Calu3 (cell line): ENCODE measurements at regions not wholly inside any gene's neighbourhood (a gene's known extent, or its start where the extent isn't known, plus 50 kb on each side); places are given as distances from the start of the nearest gene placed in this dataset.

ENCODE experiments used
- BruUV-seq: library from RNA; stranded (reverse); fragments of 400-500 nt; replicated peaks from 2 replicates; lab custom pipeline; 2021; lab: Mats Ljungman, UMichigan
- CTCF ChIA-PET: fragments of 300-600 bp; sonication (Branson Sonifier 250); formaldehyde crosslinking; loops from one replicate; lab custom pipeline; 2022; ENCODE audit warnings: antibody characterized with exemption; lab: Charles Lee
- DNase-seq: peaks from one replicate; pipeline ENCODE4 v3.0.0; 2022
- H3K27ac Mint-ChIP-seq: one replicate; pipeline ENCODE4 v1.8.0; 2022; ENCODE audit warnings: mixed read lengths; ENCODE audit not compliant: unreplicated experiment
- H3K27me3 Mint-ChIP-seq: one replicate; pipeline ENCODE4 v1.8.0; 2022; ENCODE audit warnings: mixed read lengths; ENCODE audit not compliant: unreplicated experiment
- H3K36me3 Mint-ChIP-seq: one replicate; pipeline ENCODE4 v1.8.0; 2022; ENCODE audit warnings: mild to moderate bottlenecking, moderate library complexity, mixed read lengths; ENCODE audit not compliant: insufficient read depth, unreplicated experiment
- H3K4me1 Mint-ChIP-seq: one replicate; pipeline ENCODE4 v1.8.0; 2022; ENCODE audit warnings: mild to moderate bottlenecking, low read depth, mixed read lengths; ENCODE audit not compliant: unreplicated experiment
- H3K4me3 Mint-ChIP-seq: one replicate; pipeline ENCODE4 v1.8.0; 2022; ENCODE audit warnings: mild to moderate bottlenecking, low read depth, moderate library complexity, mixed read lengths; ENCODE audit not compliant: unreplicated experiment
- H3K9me3 Mint-ChIP-seq: one replicate; pipeline ENCODE4 v1.8.0; 2022; ENCODE audit warnings: low read depth, mixed read lengths; ENCODE audit not compliant: unreplicated experiment
- intact Hi-C: fragments of 100-400 bp; cut with micrococcal nuclease; formaldehyde crosslinking; loops from one replicate; pipeline ENCODE4 v1.10.0; 2022; ENCODE audit not compliant: unreplicated experiment
- TF ChIP-seq, protein P1 (sequence below): fragments of 200-600 bp; IDR thresholded peaks from one replicate; pipeline ENCODE4 v1.8.0; 2022; ENCODE audit warnings: antibody characterized with exemption; ENCODE audit not compliant: unreplicated experiment

DNA sequence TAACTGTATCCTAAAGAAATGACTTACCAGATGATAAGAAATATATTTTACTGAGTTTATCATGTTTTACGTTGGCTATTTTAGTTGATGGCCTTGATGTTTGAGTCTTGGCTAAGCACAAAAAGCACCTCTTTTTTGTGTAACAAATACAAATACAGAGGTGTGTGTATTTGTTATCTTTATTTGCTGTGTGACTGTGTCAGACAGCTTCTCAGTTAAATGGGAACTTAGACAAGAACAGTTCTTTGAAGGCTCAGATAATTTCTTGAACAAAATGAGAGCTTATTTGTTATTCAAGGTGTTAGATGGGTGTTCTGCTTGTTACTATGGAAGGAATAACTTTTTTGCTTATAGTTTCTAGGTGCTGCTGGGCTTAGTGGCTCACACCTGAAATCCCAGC is 95.4 kb downstream of the RPS12 start:
- Mint-ChIP-seq H3K27ac (no peak overlapping the region), H3K9me3 (no peaks in the 10 kb centered on the region), H3K36me3 (no peaks in the 10 kb centered on the region), H3K4me1 (peaks cover 13% of the 10 kb centered on the region), H3K27me3 (no peaks in the 10 kb centered on the region), H3K4me3 (no peak overlapping the region)
- intact Hi-C loops: no loop called here
- BruUV-seq: no TSS peak
- TF ChIP-seq, protein P1, sequence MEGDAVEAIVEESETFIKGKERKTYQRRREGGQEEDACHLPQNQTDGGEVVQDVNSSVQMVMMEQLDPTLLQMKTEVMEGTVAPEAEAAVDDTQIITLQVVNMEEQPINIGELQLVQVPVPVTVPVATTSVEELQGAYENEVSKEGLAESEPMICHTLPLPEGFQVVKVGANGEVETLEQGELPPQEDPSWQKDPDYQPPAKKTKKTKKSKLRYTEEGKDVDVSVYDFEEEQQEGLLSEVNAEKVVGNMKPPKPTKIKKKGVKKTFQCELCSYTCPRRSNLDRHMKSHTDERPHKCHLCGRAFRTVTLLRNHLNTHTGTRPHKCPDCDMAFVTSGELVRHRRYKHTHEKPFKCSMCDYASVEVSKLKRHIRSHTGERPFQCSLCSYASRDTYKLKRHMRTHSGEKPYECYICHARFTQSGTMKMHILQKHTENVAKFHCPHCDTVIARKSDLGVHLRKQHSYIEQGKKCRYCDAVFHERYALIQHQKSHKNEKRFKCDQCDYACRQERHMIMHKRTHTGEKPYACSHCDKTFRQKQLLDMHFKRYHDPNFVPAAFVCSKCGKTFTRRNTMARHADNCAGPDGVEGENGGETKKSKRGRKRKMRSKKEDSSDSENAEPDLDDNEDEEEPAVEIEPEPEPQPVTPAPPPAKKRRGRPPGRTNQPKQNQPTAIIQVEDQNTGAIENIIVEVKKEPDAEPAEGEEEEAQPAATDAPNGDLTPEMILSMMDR: no peak
- CTCF ChIA-PET: interaction anchor here (0.6 kb wide), 1 partner anchor 1585 kb away, joined by 5 read pairs; no protein-coding TSS in a partner anchor
- DNase-seq: no peak

DNA sequence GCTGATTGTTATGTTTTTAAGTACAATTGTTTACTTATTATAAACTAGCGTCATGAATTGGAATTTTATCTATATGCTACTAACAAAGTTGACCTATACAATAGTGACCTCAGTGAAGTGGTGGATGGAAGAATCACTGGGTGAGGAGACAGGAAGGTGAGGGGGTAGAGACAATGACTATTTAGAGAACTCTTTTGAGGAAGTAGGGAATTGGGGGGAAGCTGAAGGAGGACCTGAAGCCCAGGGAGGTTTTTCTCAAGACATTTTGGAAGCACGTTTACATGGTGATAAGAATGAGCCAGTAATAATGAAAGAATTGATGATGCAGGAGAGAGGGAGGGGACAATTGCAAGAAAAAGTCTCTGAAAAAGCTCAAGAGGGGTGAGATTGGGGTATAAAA is 96.4 kb downstream of the RPS12 start:
- intact Hi-C loops: no loop called here
- no peak for DNase-seq
- Mint-ChIP-seq H3K9me3 (no peaks in the 10 kb centered on the region), H3K27ac (no peak overlapping the region), H3K36me3 (no peaks in the 10 kb centered on the region), H3K4me1 (peaks cover 13% of the 10 kb centered on the region), H3K27me3 (no peaks in the 10 kb centered on the region), H3K4me3 (no peak overlapping the region)
- TF ChIP-seq, protein P1: no peak
- CTCF ChIA-PET: no interaction called here
- no TSS peak for BruUV-seq

DNA sequence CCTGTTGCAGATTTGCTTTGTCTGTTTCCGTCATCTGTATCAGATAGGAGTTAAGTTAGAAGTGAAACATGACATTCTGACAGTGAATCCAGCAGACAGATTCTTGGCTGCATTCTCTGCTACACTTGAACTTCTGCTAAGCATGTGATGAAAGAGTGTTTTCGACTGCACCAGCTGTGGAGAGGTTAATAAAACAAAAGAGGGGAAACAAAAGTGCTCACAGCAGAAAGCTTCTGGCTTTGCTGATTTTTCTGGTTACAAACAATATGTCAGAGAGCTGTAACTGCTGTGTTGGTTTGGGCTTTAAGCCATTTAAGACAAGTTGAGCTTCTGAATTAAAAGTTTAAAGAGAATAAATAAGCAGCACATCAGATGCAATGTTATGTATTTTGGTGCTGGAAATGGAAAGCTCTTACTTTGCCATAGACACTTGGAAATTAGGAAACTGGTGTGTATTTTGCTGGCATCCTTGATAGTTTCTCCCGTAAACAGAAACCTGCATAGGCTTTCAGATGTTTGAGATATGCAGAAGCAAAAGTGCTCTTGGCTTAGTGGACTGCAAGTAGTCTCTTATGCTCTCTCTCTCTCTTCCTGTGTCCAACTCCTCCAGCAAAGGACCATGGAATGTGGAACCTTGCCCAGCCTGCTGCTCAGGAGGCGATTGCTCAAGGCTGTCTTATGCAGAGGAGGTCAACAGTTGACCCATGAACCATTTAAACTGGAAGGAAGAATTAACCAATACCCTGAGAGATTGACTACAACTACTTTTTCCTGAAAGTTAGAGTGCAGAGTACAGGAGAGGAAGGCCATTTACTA is 104.9 kb downstream of the RPS12 start:
- H3K4me3 Mint-ChIP-seq: no peak overlapping the region
- TF ChIP-seq, protein P1: no peak
- no peaks in the 10 kb centered on the region for H3K27me3 Mint-ChIP-seq
- H3K36me3 Mint-ChIP-seq: no peaks in the 10 kb centered on the region
- no peaks in the 10 kb centered on the region for H3K9me3 Mint-ChIP-seq
- CTCF ChIA-PET: interaction anchor here (0.7 to 0.8 kb wide), 2 partner anchors 18 to 785 kb away, joined by 3 read pairs; no protein-coding TSS in a partner anchor
- no peak overlapping the region for H3K27ac Mint-ChIP-seq
- peak; percentile 47 for DNase-seq
- peaks cover 18% of the 10 kb centered on the region for H3K4me1 Mint-ChIP-seq
- BruUV-seq: no TSS peak
- intact Hi-C loops: no loop called here

- intact Hi-C loops: no loop called here
- no peaks in the 10 kb centered on the region for H3K9me3 Mint-ChIP-seq
- no peaks in the 10 kb centered on the region for H3K36me3 Mint-ChIP-seq
- no TSS peak for BruUV-seq
- CTCF ChIA-PET: interaction anchor here (0.7 kb wide), 1 partner anchor 130 kb away, joined by 3 read pairs; the partner anchor contains the start of gene SLC18B1
- H3K27ac Mint-ChIP-seq: no peak overlapping the region
- DNase-seq: no peak
- peaks cover 8% of the 10 kb centered on the region for H3K4me1 Mint-ChIP-seq
- H3K27me3 Mint-ChIP-seq: no peaks in the 10 kb centered on the region
- no peak overlapping the region for H3K4me3 Mint-ChIP-seq
- TF ChIP-seq, protein P1: no peak
Measured at GRCh38 chr6:132927713-132928112, 113.3 kb downstream of the RPS12 start.
